Stimulated activated CD4-positive, alpha-beta T cell treated with anti-CD3 and anti-CD28 coated beads, Interleukin-4, amount 100 ng/mL, for 4 hours (primary cell): ENCODE measurements at regions not wholly inside any gene's neighbourhood (a gene's known extent, or its start where the extent isn't known, plus 50 kb on each side); places are given as distances from the start of the nearest gene placed in this dataset.
"Not testable (repeated sequence)": the region's sequence is repeated elsewhere in the genome, so short reads cannot be mapped to it uniquely, and the experiment has no call there.

ENCODE experiments used
- DNase-seq, 2 experiments: peaks; one replicate each; pipeline ENCODE4 v3.0.0-alpha.2; 2020

GRCh38 chr9:28127101-28127500 is 553.8 kb upstream of the C9orf72 start:
- DNase-seq, result no peak

- DNase-seq, result no peak
Measured at GRCh38 chr9:28134446-28134976, 561.2 kb upstream of the C9orf72 start.

GRCh38 chr9:28135549-28135948 is 562.3 kb upstream of the C9orf72 start:
- no peak for DNase-seq

DNA sequence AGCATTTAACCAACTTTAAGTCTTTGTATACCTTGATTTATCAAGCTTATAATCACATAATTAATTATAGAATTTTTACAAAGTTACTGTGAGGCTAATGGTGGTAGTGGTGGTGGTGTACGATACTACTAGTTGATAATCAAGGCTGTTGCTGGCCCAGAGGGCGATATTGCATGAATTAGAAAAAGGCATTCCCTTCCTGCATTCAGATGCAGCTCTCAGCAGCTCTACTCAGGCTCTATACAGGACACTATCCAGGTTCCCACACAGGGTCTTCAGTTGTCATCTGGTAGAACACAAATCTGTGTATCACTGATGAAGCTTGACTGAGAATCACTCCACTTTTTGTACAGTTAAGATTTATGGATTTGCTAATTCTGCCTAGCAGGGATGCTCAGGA is 562.8 kb upstream of the C9orf72 start:
- no peak for DNase-seq

- not testable (repeated sequence) for DNase-seq
Measured at GRCh38 chr9:28147430-28147829, 574.1 kb upstream of the C9orf72 start.

DNA sequence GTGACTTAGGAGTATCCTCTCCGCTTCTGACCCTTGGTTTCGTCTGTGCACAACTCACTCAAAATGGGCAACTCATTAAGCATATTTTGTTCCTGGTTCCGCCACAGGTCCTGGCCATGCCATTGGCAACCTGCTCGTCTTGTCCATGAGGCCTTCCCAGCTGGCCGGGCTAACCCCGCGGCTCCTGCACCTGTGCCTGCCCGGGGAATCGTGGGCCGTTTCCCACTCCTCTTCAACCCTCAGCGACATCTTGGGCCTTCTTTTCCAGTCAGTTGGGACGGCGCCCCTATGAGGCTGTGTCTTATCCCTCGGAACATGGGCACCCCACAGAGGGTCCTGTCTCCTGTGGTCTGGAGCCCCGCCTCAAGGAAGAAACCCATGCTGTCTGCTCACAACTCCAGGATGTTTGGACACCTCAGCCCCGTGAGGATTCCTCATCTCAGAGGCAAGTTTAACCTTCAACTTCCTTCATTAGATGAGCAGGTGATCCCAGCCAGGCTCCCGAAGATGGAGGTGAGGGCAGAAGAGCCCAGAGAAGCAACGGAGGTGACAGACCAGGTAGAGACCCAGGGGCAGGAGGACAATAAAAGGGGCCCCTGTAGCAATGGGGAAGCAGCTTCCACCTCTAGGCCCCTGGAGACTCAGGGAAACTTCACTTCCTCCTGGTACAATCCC is 574.8 kb upstream of the C9orf72 start:
- not testable (repeated sequence) for DNase-seq

- DNase-seq, result not testable (repeated sequence)
Measured at GRCh38 chr9:28149361-28150050, 576.2 kb upstream of the C9orf72 start.

GRCh38 chr9:28155067-28155466 is 581.8 kb upstream of the C9orf72 start:
- DNase-seq, result no peak

GRCh38 chr9:28155671-28156070 is 582.4 kb upstream of the C9orf72 start:
- DNase-seq, result no peak

GRCh38 chr9:28158451-28158850 is 585.2 kb upstream of the C9orf72 start:
- DNase-seq, result no peak

DNA sequence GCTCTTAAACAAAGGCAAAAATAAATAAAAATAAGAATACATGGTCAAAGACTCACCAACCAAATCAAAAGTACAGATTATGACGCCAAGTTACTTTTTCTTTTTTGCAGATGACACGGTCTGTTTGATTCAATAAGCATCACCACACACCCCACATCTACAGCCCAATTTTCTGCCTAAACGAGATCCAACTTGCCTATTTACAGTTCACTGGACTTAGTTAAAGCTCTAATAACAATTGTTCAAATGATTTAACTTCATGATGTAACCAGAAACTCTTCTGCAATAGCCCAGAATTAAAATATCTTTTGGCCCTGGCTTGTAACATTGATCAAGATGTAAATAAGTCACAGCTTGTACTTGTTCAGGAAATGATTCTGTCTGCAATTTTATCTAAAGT is 590.3 kb upstream of the C9orf72 start:
- no peak for DNase-seq

DNA sequence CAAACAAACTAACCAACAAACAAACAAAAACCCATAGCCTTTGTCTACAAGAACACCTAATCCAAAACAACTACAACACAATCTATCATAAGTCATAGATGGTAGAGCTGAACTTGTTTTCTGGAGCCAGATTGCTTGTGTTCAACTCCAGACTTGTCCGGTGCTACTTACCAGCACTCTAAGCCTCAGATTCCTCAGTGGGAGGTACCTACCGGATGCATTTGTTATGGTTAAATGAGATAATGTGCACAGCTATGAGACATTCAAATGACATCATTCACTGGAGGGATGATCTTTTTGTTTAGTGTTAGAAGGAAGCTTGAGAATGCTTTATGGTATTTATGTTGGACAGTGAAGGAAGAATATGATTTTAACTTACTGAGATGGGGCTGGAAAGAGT is 592.9 kb upstream of the C9orf72 start:
- DNase-seq, result no peak

DNA sequence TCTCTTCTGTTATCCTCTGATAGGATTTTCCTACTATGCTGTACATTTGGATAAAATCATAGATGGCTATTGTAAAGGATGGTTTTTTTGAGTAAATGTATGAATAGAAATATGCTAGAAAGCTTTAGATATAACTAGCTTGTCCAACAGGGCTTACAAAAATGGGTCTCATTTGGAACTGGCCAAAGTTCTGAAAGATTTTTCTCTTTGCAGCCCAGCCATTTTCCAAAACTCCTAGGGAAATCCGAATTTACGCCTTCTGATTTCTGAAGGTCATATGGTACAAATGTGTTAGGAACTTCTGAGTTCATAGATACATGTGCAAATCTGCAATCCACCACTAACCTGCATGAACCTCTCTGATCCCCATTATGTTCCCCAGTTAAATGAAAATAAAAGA is 603.9 kb upstream of the C9orf72 start:
- no peak for DNase-seq

GRCh38 chr9:28177925-28178324 is 604.6 kb upstream of the C9orf72 start:
- no peak for DNase-seq

DNA sequence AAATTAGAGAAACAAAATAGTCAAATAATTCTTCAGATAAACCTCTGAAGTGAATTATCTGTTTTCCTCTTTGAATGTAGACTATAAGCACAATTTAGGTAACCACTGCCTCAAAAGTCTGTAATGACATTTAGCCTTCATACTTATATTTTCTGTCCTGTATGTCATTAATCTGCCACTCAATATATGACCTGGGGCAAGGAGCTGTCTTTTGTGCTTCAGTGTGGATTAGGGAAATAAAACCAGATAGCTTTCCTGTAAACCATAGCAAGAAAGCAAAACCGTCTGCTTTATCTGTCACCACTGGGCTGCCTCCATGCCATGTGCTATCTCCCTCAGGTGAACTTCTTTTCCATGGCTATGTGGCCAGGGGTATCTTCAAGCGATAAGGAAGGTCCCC is 606.6 kb upstream of the C9orf72 start:
- no peak for DNase-seq

GRCh38 chr9:28190981-28191380 is 617.7 kb upstream of the C9orf72 start:
- no peak for DNase-seq

- DNase-seq, result no peak
Measured at GRCh38 chr9:28197653-28198052, 624.4 kb upstream of the C9orf72 start.

GRCh38 chr9:28203036-28203435 is 629.8 kb upstream of the C9orf72 start:
- no peak for DNase-seq

GRCh38 chr9:28206280-28206679 is 633.0 kb upstream of the C9orf72 start:
- no peak for DNase-seq

DNA sequence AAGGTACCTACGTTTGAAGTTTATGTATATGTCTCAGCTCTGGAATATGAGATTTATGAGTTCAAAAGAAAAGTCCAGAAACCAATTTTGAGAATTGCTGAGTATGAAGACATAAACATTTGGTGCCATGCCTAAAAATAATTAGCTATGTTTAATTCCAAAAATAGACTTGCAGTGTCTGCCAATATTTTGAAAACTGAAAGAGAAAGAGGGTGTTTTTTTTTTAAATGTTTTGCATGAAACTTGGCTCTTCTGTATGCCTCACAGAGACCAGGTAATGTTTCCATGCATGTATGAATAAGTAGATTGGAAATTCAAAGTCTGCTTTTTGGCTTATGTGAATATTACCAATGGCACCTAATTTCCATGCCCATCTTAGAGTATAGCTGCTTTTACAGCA is 634.4 kb upstream of the C9orf72 start:
- no peak for DNase-seq

GRCh38 chr9:28209130-28209529 is 635.8 kb upstream of the C9orf72 start:
- no peak for DNase-seq

GRCh38 chr9:28212979-28213378 is 639.7 kb upstream of the C9orf72 start:
- no peak for DNase-seq

GRCh38 chr9:28215536-28216299 is 642.4 kb upstream of the C9orf72 start:
- DNase-seq, result no peak

GRCh38 chr9:28232686-28233085 is 659.4 kb upstream of the C9orf72 start:
- DNase-seq, result no peak
